NCI-H2196 treated with DMSO at 0.1 percent for 48 hours (cell line): ENCODE measurements at regions not wholly inside any gene's neighbourhood (a gene's known extent, or its start where the extent isn't known, plus 50 kb on each side); places are given as distances from the start of the nearest gene placed in this dataset.
"Not testable (repeated sequence)": the region's sequence is repeated elsewhere in the genome, so short reads cannot be mapped to it uniquely, and the experiment has no call there.

Source experiments
- DNase-seq: peaks from one replicate; lab custom pipeline; 2025; ENCODE audit not compliant: unreplicated experiment; lab: John Stamatoyannopoulos, UW

DNA sequence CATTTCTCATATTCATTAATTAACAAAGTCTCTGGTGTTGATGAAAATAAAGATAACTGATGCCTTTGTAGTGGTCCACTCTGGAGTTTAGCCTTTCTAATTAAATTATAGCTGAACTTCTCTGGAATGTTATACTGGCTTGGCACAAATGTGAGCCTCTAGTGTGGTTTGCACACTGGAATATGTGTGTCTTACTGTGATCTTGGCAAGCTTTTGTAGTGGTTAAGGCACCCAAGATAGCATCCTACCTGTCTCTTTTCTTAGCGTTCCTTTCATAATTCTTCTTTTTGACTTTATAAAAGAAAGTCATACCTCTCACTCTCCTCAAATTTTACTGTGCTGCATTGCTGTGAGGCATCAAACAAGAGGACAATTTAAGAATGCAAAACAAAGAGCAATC is 107.4 kb downstream of the UTRN start:
- DNase-seq: no peak

DNA sequence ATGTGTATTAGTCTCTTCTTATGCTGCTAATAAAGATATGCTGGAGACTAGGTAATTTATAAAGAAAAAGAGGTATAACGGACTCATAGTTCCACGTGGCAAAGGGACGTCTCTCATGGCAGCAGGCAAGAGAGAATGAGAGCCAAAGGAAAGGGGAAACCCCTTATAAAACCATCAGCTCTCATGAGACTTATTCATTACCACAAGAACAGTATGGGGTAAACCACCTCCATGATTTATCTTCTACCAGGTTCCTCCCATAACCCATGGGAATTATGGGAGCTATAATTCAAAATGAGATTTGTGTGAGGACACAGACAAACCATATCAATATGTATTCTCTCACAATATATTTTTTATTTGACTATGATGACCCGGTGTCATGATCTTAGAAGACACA is 109.1 kb downstream of the UTRN start:
- no peak for DNase-seq

DNA sequence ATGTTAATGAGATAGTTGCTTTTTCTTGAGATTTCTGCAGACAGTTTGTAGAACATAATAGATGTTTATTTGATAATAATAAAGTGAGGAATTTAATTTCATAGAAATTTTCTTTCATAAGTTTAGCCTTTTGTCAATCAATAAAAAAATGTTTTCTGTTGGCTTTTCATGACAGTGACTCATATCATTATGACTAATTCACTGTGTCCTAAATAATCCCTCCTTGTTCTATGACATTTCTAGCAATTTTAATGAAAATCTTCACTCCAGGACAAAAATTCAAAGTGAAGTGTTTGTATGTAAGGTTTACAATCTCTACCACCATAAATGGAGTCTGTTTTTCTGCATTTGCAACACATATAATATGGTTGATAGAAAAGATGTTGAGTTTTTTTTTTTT is 109.9 kb downstream of the UTRN start:
- no peak for DNase-seq

DNA sequence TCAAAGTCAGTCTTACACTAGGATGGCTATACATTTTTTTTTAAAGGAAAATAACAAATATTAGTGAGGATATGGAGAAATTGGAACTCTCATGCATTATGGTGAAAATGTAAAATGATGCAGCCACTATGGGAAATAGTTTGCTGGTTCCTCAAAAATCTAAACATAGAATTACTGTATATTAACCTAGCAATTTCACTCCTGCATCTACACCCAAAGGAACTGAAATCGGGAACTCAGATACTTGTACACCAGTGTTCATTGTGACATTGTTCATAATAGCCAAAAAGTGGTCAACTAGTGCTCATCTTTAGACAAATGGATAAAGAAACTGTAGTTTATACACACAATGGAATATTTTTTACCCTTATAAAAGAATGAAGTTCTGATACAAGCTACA is 110.7 kb downstream of the UTRN start:
- DNase-seq: no peak

GRCh38 chr6:144397141-144397540 is 112.0 kb downstream of the UTRN start:
- DNase-seq: no peak

- no peak for DNase-seq
Observed at GRCh38 chr6:144400321-144400720, 115.2 kb downstream of the UTRN start.

GRCh38 chr6:144401736-144402733 is 116.9 kb downstream of the UTRN start:
- DNase-seq: no peak

- DNase-seq: no peak
Observed at GRCh38 chr6:144402750-144403149, 117.6 kb downstream of the UTRN start.

DNA sequence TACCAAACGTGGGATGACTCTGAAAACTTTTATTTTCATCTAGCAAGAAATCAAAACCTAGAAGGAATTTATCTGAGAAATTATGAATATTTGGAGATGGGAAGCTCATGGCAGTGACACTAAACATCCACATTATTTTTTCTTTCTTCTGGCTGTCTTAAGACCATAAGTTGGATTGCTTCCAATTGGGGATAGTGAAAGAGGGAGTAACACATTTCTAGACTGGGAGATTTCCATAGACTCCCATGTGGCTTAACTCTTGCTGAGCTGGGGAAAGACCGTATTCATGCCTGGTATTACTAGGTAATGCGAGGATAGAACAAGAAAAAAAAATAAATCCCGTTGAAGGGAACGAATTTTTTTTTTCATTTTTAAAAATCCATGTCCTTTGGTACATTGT is 120.0 kb downstream of the UTRN start:
- DNase-seq: no peak

DNA sequence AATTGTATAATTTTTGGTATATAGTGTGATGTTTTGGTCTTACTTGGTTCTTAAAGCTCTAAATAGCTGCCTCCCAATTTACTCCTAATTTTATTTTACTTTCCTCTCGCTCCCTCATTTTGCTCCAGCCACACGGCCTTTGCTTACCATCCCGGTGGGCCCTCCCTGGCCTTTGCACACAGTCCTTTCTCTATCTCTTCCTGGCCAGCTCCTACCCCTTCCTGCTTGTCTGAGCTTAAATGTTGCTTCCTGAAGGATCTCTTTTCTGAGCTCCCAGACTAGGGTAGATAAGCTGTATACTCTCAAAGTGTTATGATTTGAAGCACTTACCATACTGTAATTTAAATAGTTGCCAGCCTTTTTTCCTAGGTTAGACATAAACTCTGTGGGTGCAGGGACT is 121.7 kb downstream of the UTRN start:
- DNase-seq: no peak

DNA sequence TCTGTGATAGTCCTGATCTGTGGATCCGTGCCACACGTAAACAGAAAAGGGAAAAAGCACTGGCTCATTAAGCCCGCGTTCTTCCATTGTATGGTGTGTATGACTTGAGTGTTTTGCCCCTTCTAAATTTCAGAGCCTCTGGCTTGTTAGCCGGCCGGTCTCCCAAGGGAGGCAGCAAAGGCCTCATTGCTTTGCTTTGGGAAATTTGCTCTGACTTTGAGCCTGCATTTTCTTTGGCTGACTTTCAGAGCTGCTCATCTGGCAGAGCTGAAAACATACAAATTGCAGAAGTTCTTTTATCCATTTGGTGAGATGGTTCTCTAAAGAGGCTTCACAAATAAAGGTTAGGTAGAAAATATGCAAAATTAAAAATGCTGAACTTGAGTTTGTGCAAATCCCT is 123.0 kb downstream of the UTRN start:
- no peak for DNase-seq

- DNase-seq: no peak
Observed at GRCh38 chr6:144410059-144410458, 124.9 kb downstream of the UTRN start.

DNA sequence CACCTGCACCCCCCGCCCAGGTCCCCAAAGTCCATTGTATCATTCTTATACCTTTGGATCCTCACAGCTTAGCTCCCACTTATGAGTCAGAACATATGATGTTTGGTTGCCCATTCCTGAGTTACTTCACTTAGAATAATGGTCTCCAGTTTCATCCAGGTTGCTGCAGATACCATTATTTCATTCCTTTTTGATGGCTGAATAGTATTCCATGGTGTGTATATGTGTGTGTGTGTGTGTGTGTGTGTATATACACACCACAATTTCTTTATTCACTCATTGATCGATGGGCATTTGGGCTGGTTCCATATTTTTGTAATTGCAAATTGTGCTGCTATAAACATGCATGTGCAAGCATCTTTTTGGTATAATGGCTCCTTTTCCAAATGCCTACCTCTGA is 125.4 kb downstream of the UTRN start:
- DNase-seq: not testable (repeated sequence)

DNA sequence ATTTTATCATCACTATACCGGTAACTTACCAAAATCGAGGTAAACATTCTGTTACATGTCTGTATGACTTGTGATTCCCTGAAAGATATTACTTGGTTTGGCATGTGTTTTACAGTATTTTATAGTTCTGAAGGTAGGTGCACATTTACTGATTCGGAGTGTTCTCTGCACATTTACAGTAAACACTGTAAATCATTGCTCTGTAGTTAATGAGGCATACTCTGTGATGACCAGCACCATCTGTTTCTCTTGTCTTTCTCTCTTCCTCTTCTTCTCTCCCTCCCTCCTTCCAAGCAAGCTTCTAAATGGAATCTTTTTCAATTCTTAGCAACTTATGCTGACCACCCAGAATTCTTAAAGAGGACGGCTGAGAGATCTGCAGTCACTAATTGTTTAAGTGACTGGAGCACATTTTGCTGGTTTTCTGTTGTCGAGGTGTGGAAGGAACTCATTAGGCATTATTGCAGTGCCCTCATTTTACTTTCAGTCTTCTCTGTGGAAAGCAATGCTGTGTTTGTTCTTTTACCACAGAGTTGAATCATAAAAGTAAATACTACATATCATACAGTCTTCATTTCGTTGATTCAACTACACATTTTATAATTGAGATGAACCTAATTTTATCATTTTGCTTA is 126.5 kb downstream of the UTRN start:
- DNase-seq: no peak

DNA sequence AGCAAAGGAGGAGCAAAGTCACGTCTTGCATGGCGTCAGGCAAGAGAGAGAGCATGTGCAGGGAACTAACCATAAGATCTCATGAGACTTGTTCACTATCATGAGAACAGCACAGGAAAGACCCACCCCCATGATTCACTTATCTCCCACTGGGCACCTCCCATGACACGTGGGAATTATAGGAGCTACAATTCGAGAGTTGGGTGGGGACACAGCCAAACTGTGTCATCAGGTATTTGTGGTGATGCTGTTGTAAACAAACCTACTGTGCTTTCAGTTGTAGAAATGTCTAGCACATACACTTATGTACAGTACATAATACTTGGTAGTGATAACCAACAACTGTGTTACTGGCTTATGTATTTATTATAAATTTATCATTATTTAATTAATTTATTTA is 128.3 kb downstream of the UTRN start:
- no peak for DNase-seq

GRCh38 chr6:144415014-144415413 is 129.9 kb downstream of the UTRN start:
- DNase-seq: no peak

GRCh38 chr6:144415835-144416237 is 130.7 kb downstream of the UTRN start:
- no peak for DNase-seq

- DNase-seq: no peak
Observed at GRCh38 chr6:144416244-144416643, 131.1 kb downstream of the UTRN start.

GRCh38 chr6:144416773-144417172 is 131.6 kb downstream of the UTRN start:
- DNase-seq: no peak

GRCh38 chr6:144417681-144418080 is 132.5 kb downstream of the UTRN start:
- DNase-seq: no peak

GRCh38 chr6:144418959-144419545 is 133.9 kb downstream of the UTRN start:
- no peak for DNase-seq

DNA sequence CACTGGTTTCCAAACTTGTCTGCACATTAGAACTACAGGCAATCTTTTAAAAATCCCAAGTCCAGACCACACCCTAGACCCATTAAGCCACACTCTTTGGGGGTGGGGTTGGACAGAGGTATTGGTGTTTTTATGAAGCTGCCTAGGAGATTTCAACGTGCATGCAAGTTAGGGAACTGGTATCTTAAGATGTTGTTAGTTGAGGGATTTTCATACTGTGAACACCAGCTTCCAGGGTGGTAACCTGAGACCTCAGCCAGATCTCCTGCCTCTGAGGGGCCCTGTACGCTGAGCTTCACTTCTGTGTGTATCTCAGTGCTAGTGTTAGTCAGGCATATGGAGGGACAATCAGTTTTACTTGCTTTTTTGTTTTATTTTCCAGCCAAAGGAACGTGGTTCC is 138.0 kb downstream of the UTRN start:
- DNase-seq: no peak
